ENCODE measurements at regions not wholly inside any gene's neighbourhood (a gene's known extent, or its start where the extent isn't known, plus 50 kb on each side); places are given as distances from the start of the nearest gene placed in this dataset.
"Not testable (repeated sequence)": the region's sequence is repeated elsewhere in the genome, so short reads cannot be mapped to it uniquely, and the experiment has no call there.

DNA sequence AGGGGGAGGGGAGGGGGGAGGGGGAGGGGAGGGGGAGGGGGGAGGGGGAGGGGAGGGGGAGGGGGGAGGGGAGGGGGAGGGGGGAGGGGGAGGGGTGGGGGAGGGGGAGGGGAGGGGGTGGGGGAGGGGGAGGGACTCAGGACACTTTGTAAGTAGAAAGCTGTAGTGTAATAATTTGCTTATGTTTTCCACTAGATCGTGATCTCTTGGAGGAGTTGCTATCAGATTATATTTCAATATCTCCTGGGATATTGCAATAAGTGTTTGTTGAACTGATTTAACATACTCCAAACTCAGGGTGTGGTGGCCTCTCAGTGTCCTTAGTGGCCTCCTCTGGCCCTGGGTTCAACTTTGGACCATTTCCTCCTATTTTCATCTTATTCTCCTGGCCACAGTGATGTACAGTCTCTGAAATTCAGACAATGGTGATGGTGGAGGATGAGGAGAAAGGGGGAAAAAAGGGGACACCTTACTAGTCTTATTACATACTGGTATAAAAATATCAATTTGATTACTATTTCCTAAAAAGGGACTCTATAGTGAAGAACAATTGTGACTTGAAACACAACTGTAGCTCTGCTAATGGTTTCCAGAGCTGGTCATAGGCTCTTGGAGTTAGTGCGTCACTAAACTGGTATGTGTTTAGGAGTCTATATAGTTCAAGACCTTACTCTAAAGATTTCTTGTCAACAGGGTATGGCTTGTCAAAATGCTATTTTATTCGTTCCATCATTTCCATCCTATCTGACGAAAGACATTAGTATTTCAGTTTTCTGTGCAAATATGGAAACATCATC is 89.6 kb downstream of the DDX1 start:
- DNase-seq (ENCODE audit: low spot score), result peak; percentile 94

DNA sequence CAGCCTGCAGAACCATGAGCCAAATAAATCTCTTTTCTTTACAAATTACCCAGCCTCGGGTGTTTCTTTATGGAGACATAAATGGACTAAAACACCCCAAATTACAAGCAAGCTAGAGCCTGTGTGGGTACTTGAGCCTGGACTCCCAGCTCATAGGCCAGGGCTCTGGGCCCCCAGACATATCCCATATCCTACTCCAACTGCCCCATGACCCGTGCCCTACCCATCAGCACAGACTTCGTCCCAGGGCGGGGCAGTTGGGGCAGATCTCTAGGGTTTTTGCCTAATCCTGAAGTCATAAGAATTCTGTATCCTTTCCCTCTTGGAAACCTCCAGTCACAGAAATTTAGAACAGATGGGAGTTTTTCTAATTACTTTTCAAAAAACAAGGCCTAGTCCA is 90.7 kb downstream of the DDX1 start:
- DNase-seq (ENCODE audit: low spot score), result peak; percentile 94

DNA sequence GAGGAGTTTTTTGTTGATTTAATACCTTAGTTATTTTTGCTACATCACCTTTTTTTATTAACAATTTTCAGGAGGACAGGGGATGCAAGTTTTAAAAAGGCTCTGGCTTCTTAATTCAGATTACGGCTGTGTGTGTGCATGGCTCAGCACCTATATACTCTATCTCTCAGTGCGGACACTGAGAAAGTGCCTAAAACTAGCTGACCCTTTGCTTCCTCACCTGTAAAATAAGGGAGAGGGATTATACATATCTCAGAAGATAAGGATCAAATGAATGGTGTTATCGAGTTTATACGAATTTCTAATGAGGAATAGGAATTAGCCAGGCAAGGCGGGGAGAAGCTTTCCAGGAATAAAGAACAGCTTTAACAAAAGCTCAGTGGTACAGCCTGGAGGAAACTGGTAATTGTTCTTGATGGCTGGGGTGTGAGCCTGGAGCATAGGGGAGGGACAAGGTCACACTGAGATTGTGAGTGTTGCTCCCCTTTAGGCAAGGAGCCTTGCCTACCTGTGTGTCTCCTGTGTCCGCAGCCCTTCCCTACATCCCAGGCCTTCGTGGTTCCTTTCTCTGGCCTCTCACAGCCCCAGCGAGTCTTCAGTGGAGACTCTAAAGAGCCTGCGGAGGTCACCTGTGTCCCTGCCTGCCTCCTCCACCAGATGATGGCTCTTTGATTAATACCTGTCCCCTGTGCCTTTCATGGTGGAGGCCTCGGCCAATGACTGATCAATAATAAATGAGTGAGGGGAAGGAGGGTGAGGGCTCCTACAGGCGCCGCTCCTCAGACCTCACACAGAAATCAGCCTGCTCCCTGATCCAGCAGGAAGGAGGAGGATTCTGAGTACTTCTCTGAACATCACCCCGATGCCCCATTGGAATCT is 92.7 kb downstream of the DDX1 start:
- peak; percentile 94 for DNase-seq (ENCODE audit: low spot score)

DNA sequence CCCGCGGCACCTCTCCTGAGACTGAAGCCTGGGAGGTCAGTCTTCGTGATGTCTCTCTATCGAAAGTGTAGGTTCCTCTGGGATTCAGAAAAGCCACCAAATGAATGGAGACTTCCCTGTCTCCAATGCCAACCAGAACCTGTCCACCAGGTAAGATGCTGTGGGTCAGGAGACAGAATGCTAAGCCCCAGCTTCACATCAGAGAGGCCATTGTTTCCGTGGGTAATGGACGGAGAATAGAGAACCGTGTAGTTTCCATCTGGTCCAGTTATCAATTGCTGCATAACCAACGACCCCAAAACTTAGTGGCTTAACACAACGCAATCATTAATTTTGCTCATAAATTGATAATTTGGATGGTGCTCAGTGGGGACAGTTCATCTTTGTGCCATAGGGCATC is 93.5 kb downstream of the DDX1 start:
- peak; percentile 94 for DNase-seq (ENCODE audit: low spot score)

DNA sequence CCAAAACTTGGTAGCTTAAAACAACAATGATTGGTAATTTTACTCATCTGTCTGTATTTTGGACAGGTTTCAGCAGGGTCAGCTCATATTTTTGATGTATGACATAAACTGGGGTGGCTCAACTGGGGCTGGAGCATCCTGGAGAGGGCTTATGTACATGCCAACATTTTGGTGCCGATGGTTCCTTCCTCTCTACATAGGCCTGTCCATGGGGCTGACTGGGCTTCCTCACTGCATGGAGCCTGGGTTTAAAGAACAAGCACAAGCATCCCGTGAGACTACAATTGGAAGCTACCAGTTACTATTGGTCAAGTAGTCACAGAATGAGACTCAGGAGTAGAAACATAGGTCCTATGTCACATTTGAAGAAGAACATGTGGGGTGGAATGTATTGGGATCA is 95.0 kb downstream of the DDX1 start:
- DNase-seq (ENCODE audit: low spot score), result peak; percentile 94

DNA sequence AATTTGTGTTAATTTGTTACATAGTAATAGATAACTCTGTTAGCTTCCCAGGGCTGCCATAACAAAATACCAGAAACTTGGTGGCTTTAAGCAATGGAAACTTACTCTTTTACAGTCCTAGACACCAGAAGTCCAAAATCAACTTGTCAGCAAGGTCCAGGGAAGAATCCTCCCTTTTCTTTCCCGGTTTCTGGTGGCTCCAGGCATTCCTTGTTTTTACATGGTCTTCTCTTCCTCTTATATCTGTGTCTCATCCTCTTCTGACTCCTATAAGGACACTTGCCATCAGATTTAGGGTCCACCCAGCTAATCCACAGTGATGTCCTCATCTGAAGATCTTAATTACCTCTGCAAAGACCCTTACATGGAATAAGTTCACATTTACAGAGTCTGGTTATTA is 95.6 kb downstream of the DDX1 start:
- DNase-seq (ENCODE audit: low spot score), result peak; percentile 93

DNA sequence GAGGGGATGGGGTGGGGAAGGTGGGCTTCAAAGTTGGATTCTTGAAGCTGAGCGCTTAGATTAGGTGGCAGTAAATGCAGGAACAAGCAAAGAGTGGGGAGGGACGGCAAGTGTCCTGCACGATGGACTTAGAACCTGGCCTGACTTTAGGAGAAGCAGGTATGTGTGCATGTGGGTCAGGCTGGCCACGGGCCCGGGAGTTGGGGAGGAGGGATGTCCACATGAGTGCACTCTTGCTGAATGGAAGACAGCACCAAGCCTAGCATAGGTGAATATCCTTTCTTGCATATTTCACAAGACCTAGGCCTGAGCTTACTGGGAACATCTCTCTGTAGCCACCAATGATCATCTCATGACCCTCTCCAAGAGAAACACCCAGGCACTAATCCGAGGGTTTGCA is 96.1 kb downstream of the DDX1 start:
- DNase-seq (ENCODE audit: low spot score), result peak; percentile 95

DNA sequence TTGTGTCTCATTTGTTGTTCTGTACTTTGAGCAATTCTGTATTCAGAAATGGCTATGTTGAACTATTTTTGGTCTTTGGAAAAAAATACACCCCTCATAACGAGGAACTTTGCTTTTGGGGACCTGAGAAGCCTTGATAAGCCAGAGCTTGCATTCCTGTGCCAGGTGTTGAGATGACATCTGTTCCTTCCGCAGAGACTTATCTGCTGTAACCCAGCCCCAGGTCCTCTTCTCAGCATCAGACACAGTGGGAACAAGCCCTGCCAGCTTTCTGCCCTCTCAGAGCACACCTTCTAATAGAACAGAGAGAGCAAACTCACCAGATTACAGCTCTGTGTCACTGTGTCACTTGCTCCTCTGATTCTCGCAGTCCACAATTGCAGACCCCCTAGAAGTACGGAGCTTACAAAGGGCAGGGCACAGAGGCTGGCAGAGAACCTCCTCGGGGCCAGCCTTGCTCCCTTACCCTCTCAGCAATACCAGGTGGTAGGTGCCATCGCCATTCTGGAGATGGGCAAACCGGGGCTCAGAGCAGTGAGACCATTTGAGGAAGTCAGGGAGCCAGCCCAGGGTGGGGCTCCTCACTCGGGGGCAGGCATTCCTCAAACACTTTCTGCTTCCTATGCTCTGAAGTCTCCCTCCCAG is 97.4 kb downstream of the DDX1 start:
- peak; percentile 95 for DNase-seq (ENCODE audit: low spot score)

DNA sequence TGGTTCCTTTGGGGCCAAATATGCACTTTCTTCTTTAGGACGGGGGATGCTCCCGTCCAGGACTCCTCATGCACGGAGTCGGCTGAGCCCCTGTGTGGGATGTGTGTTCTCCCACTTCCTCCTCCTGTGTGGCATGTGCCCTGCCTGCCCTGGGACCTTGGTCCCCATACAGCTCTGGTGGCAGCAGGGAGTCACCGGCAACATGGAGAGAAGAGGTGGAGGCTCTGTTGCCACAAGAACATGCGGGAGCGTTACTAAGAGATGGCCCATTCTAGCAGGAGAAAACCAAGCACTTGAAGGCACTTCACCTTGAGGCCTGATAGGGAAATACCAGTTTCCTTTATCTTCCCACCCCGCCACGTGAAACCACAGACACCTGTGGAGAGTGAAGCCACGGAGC is 98.0 kb downstream of the DDX1 start:
- peak; percentile 96 for DNase-seq (ENCODE audit: low spot score)

DNA sequence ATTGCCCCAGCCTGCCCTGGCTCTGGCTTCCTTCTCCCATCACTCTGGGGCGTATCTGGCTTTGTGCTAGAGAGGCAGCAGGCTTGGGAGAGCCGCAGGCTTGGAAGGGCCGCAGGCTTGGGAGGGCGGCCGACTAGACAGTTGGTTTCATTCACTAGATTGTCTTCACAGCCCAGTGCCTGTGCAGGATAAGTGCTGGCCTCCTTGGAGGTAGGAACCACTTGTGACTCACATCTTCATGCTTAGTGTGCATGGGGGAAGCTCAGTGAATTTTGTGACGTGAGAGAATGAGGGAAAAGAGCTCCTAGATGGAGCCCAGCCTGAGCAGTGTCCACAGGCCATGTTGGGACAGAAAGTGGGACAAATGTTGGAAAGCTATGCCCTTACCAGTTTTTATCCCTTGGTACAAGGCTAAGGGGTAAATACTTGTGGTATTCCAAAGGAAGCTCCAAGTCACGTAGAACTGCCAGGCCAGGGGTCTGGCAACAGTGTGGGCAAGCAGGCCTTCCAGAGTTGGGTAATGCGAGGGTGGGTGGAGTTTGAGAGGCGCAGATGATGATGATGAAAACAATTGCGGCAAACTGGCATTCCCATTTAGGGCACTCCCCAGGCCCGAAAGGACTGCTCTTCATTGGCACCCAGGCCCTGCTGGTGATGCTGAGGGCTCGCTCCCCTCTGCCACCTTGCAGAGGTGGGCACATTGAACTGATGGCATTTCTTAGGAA is 100.1 kb downstream of the DDX1 start:
- DNase-seq (ENCODE audit: low spot score), result peak; percentile 93

DNA sequence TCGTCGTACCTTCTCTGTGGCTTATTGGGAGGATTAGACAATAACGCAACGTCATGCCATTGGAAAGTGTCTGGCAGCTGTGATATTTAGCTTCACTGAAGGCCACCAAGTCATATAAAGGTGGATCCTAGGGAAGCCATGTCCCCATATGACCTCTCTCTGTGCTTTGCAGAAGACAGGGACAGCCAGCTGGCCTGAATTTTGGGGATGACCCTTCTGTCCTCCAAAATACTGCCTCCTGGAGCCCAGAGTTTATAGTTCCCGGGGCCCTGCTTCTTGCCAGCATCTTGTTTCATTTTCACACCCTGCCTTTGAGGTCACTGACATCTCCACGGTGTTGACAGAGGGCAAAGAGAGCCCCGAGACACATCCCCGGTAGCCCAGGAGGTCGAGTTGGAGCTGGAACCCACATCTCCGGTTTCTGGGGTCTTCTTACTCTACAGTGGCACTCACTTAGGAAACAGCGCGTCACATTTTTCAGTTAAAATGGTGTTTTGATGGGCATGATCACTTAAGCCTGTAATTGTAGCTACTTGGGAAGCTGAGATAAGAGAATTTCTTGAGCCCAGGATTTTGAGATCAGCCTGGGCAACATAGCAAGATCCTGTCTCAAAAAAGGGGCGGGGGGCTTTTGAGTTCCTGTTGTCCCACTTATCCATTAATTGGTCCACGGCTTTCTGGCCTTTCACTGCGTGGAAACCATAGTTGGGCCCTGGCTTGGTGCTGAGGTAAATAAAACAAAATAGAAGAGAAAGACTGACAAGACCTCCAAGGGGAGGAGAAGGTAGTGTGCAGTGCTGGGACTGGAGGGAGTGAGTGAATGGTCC is 101.1 kb downstream of the DDX1 start:
- DNase-seq (ENCODE audit: low spot score), result peak; percentile 93

DNA sequence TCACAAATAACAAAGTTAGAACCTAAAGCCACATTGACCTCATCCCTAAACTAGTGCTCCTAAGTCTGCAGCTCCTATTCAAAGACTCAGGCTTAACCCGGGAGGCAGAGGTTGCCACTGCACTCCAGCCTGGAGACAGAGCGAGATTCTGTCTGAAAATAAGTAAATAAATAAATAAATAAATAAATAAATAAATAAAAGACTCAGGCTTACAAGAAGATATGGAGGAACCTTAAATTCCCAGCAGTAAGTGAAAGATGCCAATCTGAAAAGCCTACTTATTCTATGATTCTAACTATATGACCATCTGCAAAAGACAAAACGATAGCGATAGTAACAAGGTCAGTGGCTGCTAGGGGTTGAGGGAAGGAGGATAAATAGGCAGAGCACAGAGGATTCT is 101.7 kb downstream of the DDX1 start:
- peak; percentile 92 for DNase-seq (ENCODE audit: low spot score)

DNA sequence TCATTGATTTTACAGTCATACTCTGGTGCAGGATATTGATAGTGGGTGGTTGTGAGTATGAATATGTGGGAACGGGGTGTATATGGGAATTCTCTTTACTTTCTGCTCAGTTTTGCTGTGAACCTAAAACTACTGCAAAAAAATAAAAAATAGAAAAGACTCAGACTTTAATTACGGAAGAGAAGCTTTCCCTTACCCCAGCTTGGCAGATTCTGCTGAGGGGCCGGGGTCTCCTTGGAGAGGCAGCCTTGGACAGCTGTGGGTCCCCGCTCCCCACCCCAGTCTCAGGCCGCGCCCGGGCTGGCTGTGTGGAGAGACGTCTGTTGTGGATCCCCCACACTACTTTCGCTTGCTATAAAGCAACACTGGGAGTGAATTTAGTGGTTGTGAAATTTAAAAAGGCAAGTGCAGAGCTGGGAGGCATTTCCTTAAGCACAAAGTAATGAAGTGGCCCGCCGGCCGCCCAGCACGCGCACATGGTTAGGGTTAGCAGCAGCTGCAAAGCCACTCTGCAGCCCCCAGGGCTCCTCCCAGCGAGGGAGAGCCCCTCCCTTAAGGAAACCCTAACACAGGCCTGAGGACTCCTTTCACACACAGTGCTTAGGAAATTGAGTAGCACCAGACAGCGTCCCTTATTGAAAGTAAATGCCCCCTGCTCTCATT is 102.4 kb downstream of the DDX1 start:
- peak; percentile 93 for DNase-seq (ENCODE audit: low spot score)

DNA sequence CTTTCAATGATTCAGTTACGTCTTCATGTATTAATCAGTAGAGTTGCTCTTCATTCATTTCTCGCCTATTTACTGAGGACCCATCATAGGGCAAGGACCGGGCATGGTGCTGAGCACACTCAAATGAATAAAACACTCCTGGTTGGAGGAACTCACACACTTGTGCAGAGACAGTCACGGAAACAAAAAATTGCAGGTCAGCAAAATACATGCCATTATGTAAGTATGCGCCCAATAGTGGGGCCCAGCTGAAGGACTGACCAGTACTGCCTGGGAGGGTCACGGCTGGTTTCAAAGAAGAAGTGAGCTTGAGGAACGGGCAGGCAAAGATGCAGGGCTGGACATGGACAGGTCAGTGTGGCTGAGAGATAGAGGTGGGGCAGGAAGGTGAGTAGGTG is 102.9 kb downstream of the DDX1 start:
- no peak for DNase-seq (ENCODE audit: low spot score)

DNA sequence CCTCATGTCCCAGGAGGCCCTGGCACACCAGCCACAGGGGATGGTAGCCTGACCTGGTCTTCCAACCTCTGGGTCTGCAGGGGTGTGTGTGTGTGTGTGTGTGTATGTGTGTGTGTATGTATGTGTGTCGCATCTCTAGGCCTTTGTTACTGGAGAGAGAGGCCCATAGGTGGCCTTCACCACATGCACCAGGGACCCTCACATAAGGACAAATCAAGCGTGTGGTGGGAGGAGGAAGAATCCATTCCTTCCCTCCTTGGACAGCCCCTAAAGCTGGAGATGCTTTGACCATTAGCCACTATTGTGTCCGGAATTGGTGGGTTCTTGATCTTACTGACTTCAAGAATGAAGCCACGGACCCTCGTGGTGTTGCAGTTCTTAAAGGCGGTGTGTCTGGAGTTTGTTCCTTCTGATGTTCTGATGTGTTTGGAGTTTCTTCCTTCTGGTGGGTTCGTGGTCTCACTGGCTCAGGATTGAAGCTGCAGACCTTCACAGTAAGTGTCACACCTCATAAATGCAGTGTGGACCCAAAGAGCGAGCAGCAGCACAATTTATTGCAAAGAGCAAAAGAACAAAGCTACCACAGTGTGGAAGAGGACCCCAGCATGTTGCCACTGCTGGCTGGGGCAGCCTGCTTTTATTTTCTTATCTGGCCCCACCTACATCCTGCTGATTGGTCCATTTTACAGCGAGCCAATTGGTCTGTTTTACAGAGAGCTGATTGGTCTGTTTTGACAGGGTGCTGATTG is 104.1 kb downstream of the DDX1 start:
- DNase-seq (ENCODE audit: low spot score), result peak; percentile 93

DNA sequence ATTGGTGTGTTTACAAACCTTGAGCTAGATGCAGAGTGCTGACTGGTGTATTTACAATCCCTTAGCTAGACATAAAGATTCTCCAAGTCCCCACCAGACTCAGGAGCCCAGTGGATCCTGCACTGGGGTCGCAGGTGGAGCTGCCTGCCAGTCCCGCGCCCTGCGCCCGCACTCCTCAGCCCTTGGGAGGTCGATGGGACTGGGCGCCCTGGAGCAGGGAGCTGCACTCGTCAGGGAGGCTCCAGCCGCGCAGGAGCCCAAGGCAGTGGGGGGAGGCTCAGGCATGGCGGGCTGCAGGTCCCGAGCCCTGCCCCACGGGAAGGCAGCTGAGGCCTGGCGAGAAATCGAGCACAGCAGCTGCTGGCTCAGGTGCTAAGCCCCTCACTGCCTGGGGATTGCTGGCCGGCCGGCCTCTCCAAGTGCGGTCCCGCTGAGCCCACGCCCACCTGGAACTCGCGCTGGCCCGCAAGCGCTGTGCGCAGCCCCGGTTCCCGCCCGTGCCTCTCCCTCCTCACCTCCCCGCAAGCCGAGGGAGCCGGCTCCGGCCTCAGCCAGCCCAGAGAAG is 105.0 kb downstream of the DDX1 start:
- not testable (repeated sequence) for DNase-seq (ENCODE audit: low spot score)

DNA sequence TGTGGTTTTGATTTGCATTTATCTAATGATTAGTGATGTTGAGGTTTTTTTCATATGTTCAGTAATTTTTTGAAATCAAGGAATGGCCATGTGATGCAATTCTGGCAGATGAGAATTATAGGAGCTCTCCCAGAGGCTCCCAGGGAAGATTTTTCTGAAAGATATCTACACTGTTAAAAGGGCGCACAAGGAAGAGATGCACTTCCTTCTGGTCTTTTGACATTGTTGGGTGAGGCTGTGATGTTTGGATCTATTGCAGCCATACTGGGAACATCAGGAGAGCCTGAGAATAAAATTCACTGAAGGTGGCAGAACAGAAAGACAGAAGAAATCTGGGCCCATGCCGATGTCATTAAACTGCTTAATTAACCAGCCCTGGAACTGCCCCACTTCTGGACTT is 108.5 kb downstream of the DDX1 start:
- DNase-seq (ENCODE audit: low spot score), result peak; percentile 92

DNA sequence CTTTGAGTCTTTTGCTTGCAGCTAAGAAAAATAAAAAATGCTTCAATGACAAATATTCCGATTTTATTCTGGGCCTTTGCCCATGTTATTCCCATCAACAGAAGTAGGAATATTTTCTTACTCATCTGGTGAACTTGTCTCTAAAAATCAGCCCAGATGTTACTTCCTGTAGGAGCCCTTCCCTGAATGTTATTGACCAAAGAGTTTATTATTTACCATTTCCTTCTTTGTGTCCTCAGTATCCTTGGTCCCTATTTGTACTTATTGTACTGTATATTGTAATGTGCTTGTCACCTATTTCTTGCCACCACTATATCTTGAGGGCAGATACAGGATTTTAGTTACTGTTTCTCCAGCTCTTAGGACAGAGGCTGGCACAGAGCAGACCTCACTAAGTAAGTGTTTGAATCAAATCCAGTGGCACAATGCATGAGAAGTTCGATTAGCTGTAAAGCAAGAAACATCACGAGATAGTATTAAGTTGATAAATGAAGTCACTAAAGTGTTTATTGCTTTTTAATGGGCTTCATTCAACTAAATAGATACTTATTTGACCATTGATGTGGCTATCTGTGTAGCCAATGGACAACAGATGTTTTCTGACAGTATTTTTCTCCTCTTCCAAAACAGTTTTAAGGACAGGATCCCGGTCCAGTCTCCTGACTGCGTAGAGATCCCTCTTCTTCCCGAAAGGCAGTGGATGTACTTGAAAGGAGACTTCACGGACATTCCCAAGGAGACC is 109.1 kb downstream of the DDX1 start:
- peak; percentile 92 for DNase-seq (ENCODE audit: low spot score)
